ENCODE measurements at regions not wholly inside any gene's neighbourhood (a gene's known extent, or its start where the extent isn't known, plus 50 kb on each side); places are given as distances from the start of the nearest gene placed in this dataset.
"Not testable (repeated sequence)": the region's sequence is repeated elsewhere in the genome, so short reads cannot be mapped to it uniquely, and the experiment has no call there.

- intact Hi-C loops (cut with DNase I); DNase-seq (ENCODE audit: missing footprints); ATAC-seq: not testable (repeated sequence)
These were observed 2777.4 kb upstream of the TPTE start for GRCh38 chr21:7743940-7744339.

GRCh38 chr21:7744406-7745099, 2776.8 kb upstream of the TPTE start:
- intact Hi-C loops (cut with DNase I); DNase-seq (ENCODE audit: missing footprints): not testable (repeated sequence)
- ATAC-seq, result peak; percentile 99

- intact Hi-C loops (cut with DNase I); DNase-seq (ENCODE audit: missing footprints): not testable (repeated sequence)
- peak; percentile 55 for ATAC-seq
These were observed 2776.3 kb upstream of the TPTE start for GRCh38 chr21:7745100-7745450.

- ATAC-seq; DNase-seq (ENCODE audit: missing footprints); intact Hi-C loops (cut with DNase I): not testable (repeated sequence)
These were observed 2773.4 kb upstream of the TPTE start for GRCh38 chr21:7747964-7748363.

- DNase-seq (ENCODE audit: missing footprints); intact Hi-C loops (cut with DNase I); ATAC-seq: not testable (repeated sequence)
These were observed 2768.8 kb upstream of the TPTE start for GRCh38 chr21:7752611-7753010.

- not testable (repeated sequence) for DNase-seq (ENCODE audit: missing footprints); ATAC-seq
These were observed 2768.0 kb upstream of the TPTE start for GRCh38 chr21:7753380-7753877.

GRCh38 chr21:7769985-7770384, 2751.4 kb upstream of the TPTE start:
- DNase-seq (ENCODE audit: missing footprints); ATAC-seq; intact Hi-C loops (cut with DNase I): not testable (repeated sequence)

More at GRCh38 chr21:7753380-7753877, 2768.0 kb upstream of the TPTE start:
- intact Hi-C loops (cut with DNase I), result not testable (repeated sequence)

GRCh38 chr21:7774219-7774618, 2747.2 kb upstream of the TPTE start:
- ATAC-seq; intact Hi-C loops (cut with DNase I); DNase-seq (ENCODE audit: missing footprints): not testable (repeated sequence)

- DNase-seq (ENCODE audit: missing footprints); ATAC-seq; intact Hi-C loops (cut with DNase I): not testable (repeated sequence)
These were observed 2745.9 kb upstream of the TPTE start for GRCh38 chr21:7775327-7775984.

- ATAC-seq; intact Hi-C loops (cut with DNase I); DNase-seq (ENCODE audit: missing footprints): not testable (repeated sequence)
These were observed 2745.3 kb upstream of the TPTE start for GRCh38 chr21:7776035-7776434.

GRCh38 chr21:7776622-7777021, 2744.8 kb upstream of the TPTE start:
- intact Hi-C loops (cut with DNase I); ATAC-seq; DNase-seq (ENCODE audit: missing footprints): not testable (repeated sequence)

GRCh38 chr21:7777289-7777688, 2744.1 kb upstream of the TPTE start:
- ATAC-seq; intact Hi-C loops (cut with DNase I); DNase-seq (ENCODE audit: missing footprints): not testable (repeated sequence)

- intact Hi-C loops (cut with DNase I); ATAC-seq; DNase-seq (ENCODE audit: missing footprints): not testable (repeated sequence)
These were observed 2733.8 kb upstream of the TPTE start for GRCh38 chr21:7787427-7788078.

GRCh38 chr21:7793797-7794196, 2727.6 kb upstream of the TPTE start:
- ATAC-seq; DNase-seq (ENCODE audit: missing footprints); intact Hi-C loops (cut with DNase I): not testable (repeated sequence)

- DNase-seq (ENCODE audit: missing footprints); intact Hi-C loops (cut with DNase I); ATAC-seq: not testable (repeated sequence)
These were observed 2724.1 kb upstream of the TPTE start for GRCh38 chr21:7797328-7797727.

GRCh38 chr21:7798446-7798845, 2722.9 kb upstream of the TPTE start:
- peak; percentile 17 for DNase-seq (ENCODE audit: missing footprints)
- ATAC-seq; intact Hi-C loops (cut with DNase I): not testable (repeated sequence)

- intact Hi-C loops (cut with DNase I); DNase-seq (ENCODE audit: missing footprints); ATAC-seq: not testable (repeated sequence)
These were observed 2721.7 kb upstream of the TPTE start for GRCh38 chr21:7799697-7800096.

GRCh38 chr21:7813475-7813874, 2707.9 kb upstream of the TPTE start:
- DNase-seq (ENCODE audit: missing footprints); intact Hi-C loops (cut with DNase I); ATAC-seq: not testable (repeated sequence)

GRCh38 chr21:7817013-7817412, 2704.4 kb upstream of the TPTE start:
- intact Hi-C loops (cut with DNase I); DNase-seq (ENCODE audit: missing footprints): not testable (repeated sequence)
- peak; percentile 74 for ATAC-seq
